ENCODE measurements at regions not wholly inside any gene's neighbourhood (a gene's known extent, or its start where the extent isn't known, plus 50 kb on each side); places are given as distances from the start of the nearest gene placed in this dataset.

GRCh38 chr20:19122395-19122794 lies 90.0 kb upstream of the SLC24A3 start:
- no peak for TF ChIP-seq CTCF (conservative IDR thresholded peaks at IDR 0.05; ENCODE audit: low read length)
- TF ChIP-seq EZH2phosphoT487 (IDR thresholded peaks at IDR 0.05; ENCODE audit: borderline replicate concordance): no peak

Data from Loucy (cell line).